Gastroesophageal sphincter (tissue), 4 donors: ENCODE measurements at regions not wholly inside any gene's neighbourhood (a gene's known extent, or its start where the extent isn't known, plus 50 kb on each side); places are given as distances from the start of the nearest gene placed in this dataset.

Experiments
- ATAC-seq: fragments of 150-250 bp; one replicate; pipeline ENCODE4 v1.9.1; 2016; ENCODE audit warnings: mild to moderate bottlenecking, moderate library complexity
- H3K27ac ChIP-seq, 4 donors: fragments of 200-600 bp; sonication (generic) in 3 of 4; 1 replicate in 3 of 4; 2 replicates in 1 of 4; pipeline ENCODE4 v1.5.1; 2016 to 2019
- H3K27me3 ChIP-seq: fragments of 200-600 bp; sonication (generic); one replicate; pipeline ENCODE4 v1.5.1; 2019
- H3K36me3 ChIP-seq, 2 donors: fragments of 200-600 bp; sonication (generic); one replicate each; pipeline ENCODE4 v1.5.1; 2019; ENCODE audit warnings: control low read depth in 1 of 2
- H3K4me1 ChIP-seq, 3 donors: fragments of 200-600 bp; sonication (generic); 1 replicate in 2 of 3; 2 replicates in 1 of 3; pipeline ENCODE4 v1.5.1; 2016 to 2019; ENCODE audit warnings: control low read depth in 2 of 3
- H3K4me3 ChIP-seq, 2 donors: fragments of 200-600 bp; sonication (generic); one replicate each; pipeline ENCODE4 v1.5.1; 2019; ENCODE audit warnings: mild to moderate bottlenecking in 1 of 2, moderate library complexity in 1 of 2
- H3K9me3 ChIP-seq, 3 donors: fragments of 200-600 bp; sonication (generic); one replicate each; pipeline ENCODE4 v1.5.1; 2017 to 2019; ENCODE audit warnings: control low read depth in 2 of 3
- CTCF ChIP-seq, 4 experiments: fragments of 200-600 bp in 2 of 4; fragments of 450-650 bp in 2 of 4; sonication (generic) in 1 of 4; IDR thresholded peaks; one replicate each; pipeline ENCODE4 v1.5.1; 2017 to 2019; ENCODE audit warnings: antibody characterized with exemption in 4 of 4, mild to moderate bottlenecking in 2 of 4, moderate library complexity in 2 of 4
- EP300 ChIP-seq: sonication (generic); formaldehyde crosslinking; IDR thresholded peaks from one replicate; pipeline ENCODE4 v1.6.1; 2017; ENCODE audit warnings: antibody characterized with exemption, mild to moderate bottlenecking
- POLR2A ChIP-seq, 2 donors: fragments of 450-650 bp; IDR thresholded peaks; one replicate each; pipeline ENCODE4 v1.6.1; 2017; ENCODE audit warnings: antibody characterized with exemption in 2 of 2, mild to moderate bottlenecking in 2 of 2, moderate library complexity in 1 of 2
- POLR2AphosphoS5 ChIP-seq: sonication (generic); formaldehyde crosslinking; IDR thresholded peaks from one replicate; pipeline ENCODE4 v1.6.1; 2017; ENCODE audit warnings: antibody characterized with exemption
- WGBS, 2 donors: methylation state at CpG; one replicate each; pipeline ENCODE4 v1.1.5; 2018; ENCODE audit warnings: low coverage in 1 of 2; 5-methylcytosine and 5-hydroxymethylcytosine counted together

DNA sequence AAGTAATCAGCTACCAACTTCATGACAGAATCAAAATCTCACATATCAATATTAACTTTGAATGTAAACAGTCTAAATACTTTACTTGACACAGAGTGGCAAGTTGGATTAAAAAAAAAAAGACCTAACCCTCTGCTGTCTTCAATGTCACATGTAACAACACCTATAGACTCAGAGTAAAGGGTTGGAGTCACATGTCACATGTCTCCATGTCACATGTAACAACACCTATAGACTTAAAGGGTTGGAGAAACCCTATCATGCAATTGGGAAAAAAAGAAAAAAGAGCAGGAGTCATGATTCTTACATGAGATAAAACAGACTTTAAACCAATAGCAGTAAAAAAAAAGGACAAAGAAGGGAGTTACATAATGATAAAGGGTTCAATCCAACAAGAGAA is 665.3 kb upstream of the LRRTM1 start:
- Histone ChIP-seq H3K27ac (no peak overlapping the region), H3K4me3 (no peak overlapping the region), H3K36me3 (no peaks in the 10 kb centered on the region), H3K4me1 (no peaks in the 10 kb centered on the region), H3K27me3 (no peaks in the 10 kb centered on the region), H3K9me3 (peaks cover 0 to 27% (median 3%) of the 10 kb centered on the region in 3 donors)
- no peak for ATAC-seq
- TF ChIP-seq CTCF (IDR thresholded peaks at IDR 0.05) (no peak), POLR2A (IDR thresholded peaks at IDR 0.05) (no peak), EP300 (no peak), POLR2AphosphoS5 (no peak)

- Histone ChIP-seq H3K4me1 (no peaks in the 10 kb centered on the region), H3K9me3 (peaks cover 0 to 30% (median 3%) of the 10 kb centered on the region in 3 donors), H3K27ac (no peak overlapping the region), H3K4me3 (no peak overlapping the region), H3K27me3 (no peaks in the 10 kb centered on the region), H3K36me3 (no peaks in the 10 kb centered on the region)
- WGBS, 2 donors, result 86 to 89% methylated on average over 2 of the region's 3 CpGs
- TF ChIP-seq POLR2A (IDR thresholded peaks at IDR 0.05), result no peak
- TF ChIP-seq CTCF (IDR thresholded peaks at IDR 0.05), result no peak
- TF ChIP-seq EP300, result no peak
- TF ChIP-seq POLR2AphosphoS5, result no peak
- no peak for ATAC-seq
Observed at GRCh38 chr2:80968450-80968849, 663.9 kb upstream of the LRRTM1 start.

- no peak for ATAC-seq
- Histone ChIP-seq H3K27me3 (no peaks in the 10 kb centered on the region), H3K27ac (no peak overlapping the region), H3K4me1 (no peaks in the 10 kb centered on the region), H3K4me3 (no peak overlapping the region), H3K9me3 (no peaks in the 10 kb centered on the region), H3K36me3 (no peaks in the 10 kb centered on the region)
- TF ChIP-seq EP300 (no peak), CTCF (IDR thresholded peaks at IDR 0.05) (no peak), POLR2A (IDR thresholded peaks at IDR 0.05) (no peak), POLR2AphosphoS5 (no peak)
- 91 to 98% methylated on average over 5 to 6 of the region's 6 CpGs for WGBS, 2 donors
Observed at GRCh38 chr2:80947601-80948130, 643.1 kb upstream of the LRRTM1 start.

- Histone ChIP-seq H3K27me3 (no peaks in the 10 kb centered on the region), H3K27ac (no peak overlapping the region), H3K4me1 (no peaks in the 10 kb centered on the region), H3K36me3 (no peaks in the 10 kb centered on the region), H3K9me3 (no peaks in the 10 kb centered on the region), H3K4me3 (no peak overlapping the region)
- ATAC-seq, result no peak
- TF ChIP-seq POLR2A (IDR thresholded peaks at IDR 0.05), result no peak
- WGBS, 2 donors, result 86 to 95% methylated on average over 3 of the region's 3 CpGs
Observed at GRCh38 chr2:80943487-80943886, 638.9 kb upstream of the LRRTM1 start.

DNA sequence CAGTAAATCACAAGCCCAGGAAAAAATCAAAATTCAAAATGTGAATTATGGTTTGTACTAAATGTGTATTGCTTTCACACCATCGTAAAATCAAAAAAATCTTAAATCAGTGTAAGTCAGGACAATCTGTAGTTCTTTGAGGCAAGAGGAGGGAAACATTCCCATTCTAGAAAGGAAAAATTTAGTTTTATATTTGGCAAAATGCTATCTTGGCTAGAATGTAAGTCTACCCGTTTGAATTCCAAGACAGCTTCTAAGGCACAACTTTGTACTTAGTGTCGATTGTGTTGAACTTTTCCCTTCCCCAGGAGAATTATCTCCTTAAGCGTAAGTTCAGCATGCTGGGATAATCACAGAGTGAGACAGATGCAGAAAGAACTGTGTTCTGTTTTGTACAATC is 638.2 kb upstream of the LRRTM1 start:
- H3K27ac ChIP-seq, result no peak overlapping the region
- H3K9me3 ChIP-seq, result no peaks in the 10 kb centered on the region
- no peak for ATAC-seq
- TF ChIP-seq EP300 (no peak), POLR2AphosphoS5 (no peak), CTCF (IDR thresholded peaks at IDR 0.05) (no peak), POLR2A (IDR thresholded peaks at IDR 0.05) (no peak)
- WGBS, 2 donors, result 55 to 69% methylated on average over 4 of the region's 4 CpGs
- no peaks in the 10 kb centered on the region for H3K4me1 ChIP-seq
- no peaks in the 10 kb centered on the region for H3K27me3 ChIP-seq
- no peak overlapping the region for H3K4me3 ChIP-seq
- H3K36me3 ChIP-seq, result no peaks in the 10 kb centered on the region
